Sigmoid colon (tissue), 6 donors: ENCODE measurements at regions not wholly inside any gene's neighbourhood (a gene's known extent, or its start where the extent isn't known, plus 50 kb on each side); places are given as distances from the start of the nearest gene placed in this dataset.

Source experiments
- DNase-seq: peaks from one replicate; pipeline ENCODE4 v3.0.0-alpha.2; 2019
- H3K27ac ChIP-seq, 4 donors: fragments of 200-600 bp; sonication (generic); one replicate each; pipeline ENCODE4 v1.5.1; 2016 to 2019; ENCODE audit warnings: mild to moderate bottlenecking in 1 of 4
- H3K27me3 ChIP-seq, 3 donors: fragments of 200-600 bp; sonication (generic); one replicate each; pipeline ENCODE4 v1.5.1; 2019; ENCODE audit warnings: mild to moderate bottlenecking in 1 of 3
- H3K36me3 ChIP-seq, 4 donors: fragments of 200-600 bp; sonication (generic); one replicate each; pipeline ENCODE4 v1.5.1; 2016 to 2019
- H3K4me1 ChIP-seq, 4 donors: fragments of 200-600 bp; sonication (generic); one replicate each; pipeline ENCODE4 v1.5.1; 2017 to 2019
- H3K4me3 ChIP-seq, 4 donors: fragments of 200-600 bp; sonication (generic); one replicate each; pipeline ENCODE4 v1.5.1; 2017 to 2019; ENCODE audit warnings: mild to moderate bottlenecking in 2 of 4, moderate library complexity in 1 of 4
- H3K9me3 ChIP-seq, 4 donors: fragments of 200-600 bp in 3 of 4; sonication (generic) in 3 of 4; one replicate each; pipeline versions ENCODE4 v1.5.1 to v1.6.1; 2013 to 2019
- CTCF ChIP-seq, 4 experiments: fragments of 450-650 bp in 3 of 4; fragments of 200-600 bp in 1 of 4; IDR thresholded peaks; one replicate each; pipeline ENCODE4 v1.5.1; 2016 to 2019; ENCODE audit warnings: antibody characterized with exemption in 4 of 4, mild to moderate bottlenecking in 3 of 4, moderate library complexity in 2 of 4
- EP300 ChIP-seq, 4 donors: sonication (generic); formaldehyde crosslinking; IDR thresholded peaks; one replicate each; pipeline ENCODE4 v1.6.1; 2017; ENCODE audit warnings: antibody characterized with exemption in 4 of 4
- POLR2A ChIP-seq, 2 donors: fragments of 450-650 bp; IDR thresholded peaks; one replicate each; pipeline ENCODE4 v1.6.1; 2016; ENCODE audit warnings: antibody characterized with exemption in 2 of 2, mild to moderate bottlenecking in 2 of 2, moderate library complexity in 2 of 2
- POLR2AphosphoS5 ChIP-seq, 4 donors: sonication (generic); formaldehyde crosslinking; IDR thresholded peaks; one replicate each; pipeline ENCODE4 v1.6.1; 2017; ENCODE audit warnings: antibody characterized with exemption in 4 of 4
- WGBS, 2 donors: extraction: QIAGEN DNeasy Blood & Tissue Kit; methylation state at CpG; one replicate each; pipeline ENCODE4 v1.1.7; 2013; 5-methylcytosine and 5-hydroxymethylcytosine counted together
- intact Hi-C: fragments of 100-400 bp; cut with DNase I; formaldehyde crosslinking; loops from one replicate; pipeline ENCODE4 v1.15.1; 2023
- donor health status: healthy with polysubstance abuse.
- donor health status: healthy.

DNA sequence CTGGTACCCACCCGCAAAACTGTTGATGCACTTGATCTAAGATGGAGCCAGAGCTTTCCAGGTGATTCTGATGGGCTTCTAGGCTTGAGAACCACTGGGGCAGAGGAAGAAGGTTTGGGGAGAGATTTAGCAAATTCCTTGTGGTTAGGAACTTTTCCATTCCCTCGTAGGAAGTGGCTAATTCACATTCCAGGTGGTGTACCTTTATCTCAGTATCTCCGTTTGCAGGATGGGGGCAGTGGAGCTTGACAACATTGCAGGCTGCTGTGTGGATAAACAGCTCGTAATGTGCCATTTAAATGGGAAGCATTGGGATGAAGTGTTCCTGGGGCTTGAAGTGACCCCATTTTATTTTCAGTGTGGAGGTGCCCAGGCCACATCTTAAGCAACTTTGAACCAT, 172.9 kb upstream of the IL12B start:
- Histone ChIP-seq H3K27me3 (no peaks in the 10 kb centered on the region), H3K9me3 (no peaks in the 10 kb centered on the region), H3K27ac (no peak overlapping the region), H3K4me3 (no peak overlapping the region), H3K4me1 (peaks cover 0 to 18% (median 13%) of the 10 kb centered on the region in 4 donors), H3K36me3 (no peaks in the 10 kb centered on the region)
- no peak for TF ChIP-seq EP300 (IDR thresholded peaks at IDR 0.05)
- TF ChIP-seq POLR2A (IDR thresholded peaks at IDR 0.05): no peak
- no peak for TF ChIP-seq CTCF (IDR thresholded peaks at IDR 0.05)
- no peak for TF ChIP-seq POLR2AphosphoS5 (IDR thresholded peaks at IDR 0.05)
- WGBS, 2 donors: 82 to 88% methylated on average over 4 of the region's 4 CpGs
- intact Hi-C loops: no loop called here
- DNase-seq: no peak

DNA sequence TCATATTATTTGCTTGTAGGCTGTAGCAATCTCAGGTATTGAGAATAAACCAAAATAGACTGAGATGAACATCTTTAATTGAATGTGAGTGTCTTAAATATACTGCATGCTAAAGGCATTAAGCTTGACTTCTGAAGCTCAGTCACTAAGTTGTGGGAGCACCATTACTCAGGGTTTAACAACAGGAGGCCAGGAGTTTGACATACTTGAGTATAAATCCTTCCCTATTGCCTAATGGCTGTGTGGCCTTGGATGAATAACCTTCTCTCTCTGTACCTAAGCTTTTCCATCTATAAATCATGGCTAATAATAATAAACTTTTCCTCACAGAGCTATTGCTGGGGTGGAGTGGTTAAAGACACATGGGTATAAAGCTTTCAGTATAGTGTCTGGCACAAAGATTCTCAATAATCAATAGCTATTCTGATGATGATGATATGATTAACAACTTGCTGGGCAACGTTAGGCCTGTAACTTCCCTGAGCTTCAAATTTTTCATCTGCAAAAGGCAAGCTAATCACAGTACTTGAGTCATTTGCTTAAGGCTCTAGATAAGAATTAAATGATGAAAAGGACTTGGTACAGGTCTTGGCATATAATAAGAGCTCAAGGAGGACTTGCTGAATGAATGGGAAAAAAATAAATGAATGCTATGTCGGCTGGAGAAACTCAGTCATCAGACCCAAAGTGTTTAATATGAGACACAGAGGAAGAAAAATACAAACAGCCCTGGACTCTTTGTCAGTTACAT, 174.0 kb upstream of the IL12B start:
- Histone ChIP-seq H3K27ac (peak overlapping the region; percentile 11 to 68 (median 54)), H3K4me1 (peaks cover 0 to 28% (median 13%) of the 10 kb centered on the region in 4 donors), H3K4me3 (no peak overlapping the region), H3K36me3 (no peaks in the 10 kb centered on the region), H3K27me3 (no peaks in the 10 kb centered on the region), H3K9me3 (no peaks in the 10 kb centered on the region)
- intact Hi-C loops: no loop called here
- no peak for DNase-seq
- no peak for TF ChIP-seq POLR2A (IDR thresholded peaks at IDR 0.05)
- TF ChIP-seq EP300 (IDR thresholded peaks at IDR 0.05): no peak
- TF ChIP-seq CTCF (IDR thresholded peaks at IDR 0.05): no peak
- peak in 1 of 4 donors; percentile 4 for TF ChIP-seq POLR2AphosphoS5 (IDR thresholded peaks at IDR 0.05)
- WGBS, 2 donors: 36 to 41% methylated on average over 2 of the region's 2 CpGs

DNA sequence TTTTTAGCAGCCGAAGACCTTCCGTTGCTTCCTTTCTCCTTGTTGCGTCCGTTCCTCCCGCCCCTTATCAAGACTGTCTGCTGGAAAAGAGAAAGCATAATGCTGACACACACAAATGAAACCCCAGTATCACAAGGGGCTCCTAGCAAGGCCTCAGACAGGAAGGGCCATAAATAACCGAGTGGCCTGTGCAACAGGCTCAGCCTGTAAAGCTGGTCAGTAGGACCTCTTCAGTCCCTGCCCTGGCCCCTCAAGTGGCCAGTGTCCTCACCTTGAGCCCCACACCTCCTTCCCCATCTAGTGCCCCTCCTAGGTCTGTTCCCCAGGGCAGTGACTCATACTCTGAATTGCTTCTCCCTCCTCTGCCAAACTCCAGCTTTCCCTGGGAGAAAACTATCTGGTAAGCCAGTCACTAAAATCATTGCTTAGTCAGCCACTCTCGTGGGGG, 174.6 kb upstream of the IL12B start:
- no peak overlapping the region for H3K4me3 ChIP-seq
- H3K27ac ChIP-seq: peak overlapping the region; percentile 11 to 68 (median 54)
- H3K9me3 ChIP-seq: no peaks in the 10 kb centered on the region
- WGBS, 2 donors: 40 to 65% methylated on average over 7 of the region's 7 CpGs
- intact Hi-C loops: no loop called here
- no peak for TF ChIP-seq CTCF (IDR thresholded peaks at IDR 0.05)
- TF ChIP-seq POLR2AphosphoS5 (IDR thresholded peaks at IDR 0.05): no peak
- no peak for TF ChIP-seq EP300 (IDR thresholded peaks at IDR 0.05)
- TF ChIP-seq POLR2A (IDR thresholded peaks at IDR 0.05): no peak
- no peaks in the 10 kb centered on the region for H3K27me3 ChIP-seq
- peak; percentile 67 for DNase-seq
- H3K4me1 ChIP-seq: peaks cover 0 to 34% (median 13%) of the 10 kb centered on the region in 4 donors
- H3K36me3 ChIP-seq: no peaks in the 10 kb centered on the region

GRCh38 chr5:159507055-159507454, 176.8 kb upstream of the IL12B start:
- no peaks in the 10 kb centered on the region for H3K36me3 ChIP-seq
- H3K27ac ChIP-seq: no peak overlapping the region
- DNase-seq: no peak
- WGBS, 2 donors: 79 to 82% methylated on average over 2 of the region's 2 CpGs
- no peaks in the 10 kb centered on the region for H3K27me3 ChIP-seq
- H3K4me1 ChIP-seq: peaks cover 0 to 49% (median 19%) of the 10 kb centered on the region in 4 donors
- intact Hi-C loops: no loop called here
- TF ChIP-seq POLR2AphosphoS5 (IDR thresholded peaks at IDR 0.05) (no peak), POLR2A (IDR thresholded peaks at IDR 0.05) (no peak)
- H3K9me3 ChIP-seq: no peaks in the 10 kb centered on the region
- H3K4me3 ChIP-seq: no peak overlapping the region

DNA sequence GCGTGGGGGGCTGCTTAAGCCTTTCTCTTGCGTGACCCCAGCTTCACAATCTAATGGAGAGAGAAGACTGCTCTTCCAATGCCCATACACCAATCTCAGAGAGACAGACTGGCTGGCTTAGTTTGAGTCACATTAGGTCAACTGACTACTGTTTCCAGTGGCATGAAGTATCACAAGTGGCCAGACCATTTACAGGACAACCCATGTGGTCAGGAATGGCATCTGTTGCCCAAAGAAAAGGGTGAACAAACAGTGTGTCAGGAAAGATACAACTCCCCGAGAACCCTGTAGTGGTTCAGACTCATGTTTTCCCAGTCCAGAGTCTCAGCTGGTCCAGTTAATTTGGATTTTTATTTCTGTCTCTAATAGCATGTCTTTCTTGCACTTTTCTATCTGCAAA, 177.4 kb upstream of the IL12B start:
- no peak overlapping the region for H3K4me3 ChIP-seq
- intact Hi-C loops: no loop called here

More for the DNA sequence above, 177.4 kb upstream of the IL12B start:
- no peaks in the 10 kb centered on the region for H3K9me3 ChIP-seq
- TF ChIP-seq POLR2AphosphoS5 (IDR thresholded peaks at IDR 0.05) (no peak), CTCF (IDR thresholded peaks at IDR 0.05) (no peak), POLR2A (IDR thresholded peaks at IDR 0.05) (no peak), EP300 (IDR thresholded peaks at IDR 0.05) (no peak)
- H3K36me3 ChIP-seq: no peaks in the 10 kb centered on the region
- H3K4me1 ChIP-seq: peaks cover 0 to 49% (median 19%) of the 10 kb centered on the region in 4 donors
- no peak overlapping the region for H3K27ac ChIP-seq
- no peaks in the 10 kb centered on the region for H3K27me3 ChIP-seq
- 93 to 98% methylated on average over 3 of the region's 3 CpGs for WGBS, 2 donors
- DNase-seq: no peak
